ENCODE measurements at regions not wholly inside any gene's neighbourhood (a gene's known extent, or its start where the extent isn't known, plus 50 kb on each side); places are given as distances from the start of the nearest gene placed in this dataset.

DNA sequence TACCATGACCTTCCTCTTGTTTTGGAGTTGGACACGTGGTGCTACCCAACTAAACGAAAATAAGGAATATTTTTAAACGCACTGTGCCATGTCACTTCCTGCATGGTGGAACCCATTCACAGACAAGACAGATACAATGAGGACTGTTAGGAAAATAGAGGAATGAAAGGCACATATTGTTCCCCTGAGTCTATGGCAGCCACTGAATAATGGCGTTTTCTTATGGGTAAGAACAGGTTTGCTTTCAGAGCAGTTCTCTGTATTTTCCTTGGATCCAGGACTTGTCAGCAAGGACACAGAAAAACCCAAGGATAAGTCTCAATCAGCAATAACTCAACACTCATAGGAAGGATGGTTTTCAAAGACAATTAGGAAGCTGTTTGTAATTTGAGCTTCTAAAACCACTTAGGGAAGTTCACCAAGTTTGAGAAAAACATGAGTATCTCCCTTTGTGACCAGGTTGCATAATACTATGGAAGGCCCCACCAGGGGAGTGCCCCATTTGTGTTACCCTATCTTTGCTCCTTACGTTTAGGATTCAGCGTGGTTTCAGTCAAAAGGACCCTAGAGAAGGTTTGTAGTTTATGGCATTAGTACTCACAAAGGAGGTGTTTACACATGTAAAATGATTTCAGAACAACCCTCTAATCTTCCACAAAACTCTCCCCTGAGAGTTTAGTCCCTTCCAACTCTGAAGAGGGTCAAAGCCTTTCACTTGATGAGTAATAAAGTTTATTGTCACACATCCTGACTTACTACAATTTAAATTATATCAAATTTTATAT, 487.2 kb upstream of the ATP11B start:
- Histone ChIP-seq H3K9me3 (no peaks in the 10 kb centered on the region), H3K4me1 (replicated peaks) (no peaks in the 10 kb centered on the region), H3K27me3 (replicated peaks; ENCODE audit: insufficient read depth) (no peaks in the 10 kb centered on the region), H3K27ac (no peak overlapping the region), H3K36me3 (no peaks in the 10 kb centered on the region), H3K4me3 (no peak overlapping the region)
- 85% methylated on average over 6 of the region's 6 CpGs for WGBS
- intact Hi-C loops (cut with DNase I) = no loop called here
- TF ChIP-seq, protein P1, sequence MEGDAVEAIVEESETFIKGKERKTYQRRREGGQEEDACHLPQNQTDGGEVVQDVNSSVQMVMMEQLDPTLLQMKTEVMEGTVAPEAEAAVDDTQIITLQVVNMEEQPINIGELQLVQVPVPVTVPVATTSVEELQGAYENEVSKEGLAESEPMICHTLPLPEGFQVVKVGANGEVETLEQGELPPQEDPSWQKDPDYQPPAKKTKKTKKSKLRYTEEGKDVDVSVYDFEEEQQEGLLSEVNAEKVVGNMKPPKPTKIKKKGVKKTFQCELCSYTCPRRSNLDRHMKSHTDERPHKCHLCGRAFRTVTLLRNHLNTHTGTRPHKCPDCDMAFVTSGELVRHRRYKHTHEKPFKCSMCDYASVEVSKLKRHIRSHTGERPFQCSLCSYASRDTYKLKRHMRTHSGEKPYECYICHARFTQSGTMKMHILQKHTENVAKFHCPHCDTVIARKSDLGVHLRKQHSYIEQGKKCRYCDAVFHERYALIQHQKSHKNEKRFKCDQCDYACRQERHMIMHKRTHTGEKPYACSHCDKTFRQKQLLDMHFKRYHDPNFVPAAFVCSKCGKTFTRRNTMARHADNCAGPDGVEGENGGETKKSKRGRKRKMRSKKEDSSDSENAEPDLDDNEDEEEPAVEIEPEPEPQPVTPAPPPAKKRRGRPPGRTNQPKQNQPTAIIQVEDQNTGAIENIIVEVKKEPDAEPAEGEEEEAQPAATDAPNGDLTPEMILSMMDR (IDR thresholded peaks at IDR 0.05) = no peak
- TF ChIP-seq POLR2A (IDR thresholded peaks at IDR 0.05) (no peak), POLR2AphosphoS5 (IDR thresholded peaks at IDR 0.05) (no peak)
- DNase-seq (ENCODE audit: low spot score) = no peak

DNA sequence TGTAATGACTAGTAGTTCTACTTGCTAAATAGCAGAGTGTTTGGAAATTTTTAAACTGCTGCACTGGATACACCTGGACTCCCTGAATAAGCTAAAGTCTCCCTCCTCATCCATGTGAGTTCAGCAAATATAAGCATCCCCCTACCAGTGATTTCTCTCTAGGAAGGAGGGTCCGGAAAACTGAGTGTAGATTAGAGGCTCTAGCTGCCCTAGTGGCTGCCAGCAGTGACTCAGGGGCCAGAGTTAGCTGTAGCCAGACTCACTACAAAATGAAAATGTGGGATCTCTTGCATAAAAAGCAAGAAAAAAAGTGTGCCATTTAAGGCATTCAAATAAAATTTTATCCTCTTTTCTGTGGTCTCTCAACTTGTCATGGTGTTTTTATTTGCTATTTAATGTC, 485.0 kb upstream of the ATP11B start:
- no peak for DNase-seq (ENCODE audit: low spot score)
- H3K27me3 ChIP-seq (replicated peaks; ENCODE audit: insufficient read depth) = no peaks in the 10 kb centered on the region
- 73% methylated on average over 1 of the region's 1 CpG for WGBS
- H3K4me3 ChIP-seq = no peak overlapping the region
- no peaks in the 10 kb centered on the region for H3K36me3 ChIP-seq
- intact Hi-C loops (cut with DNase I) = no loop called here
- H3K9me3 ChIP-seq = no peaks in the 10 kb centered on the region
- no peak for TF ChIP-seq POLR2A (IDR thresholded peaks at IDR 0.05)
- TF ChIP-seq POLR2AphosphoS5 (IDR thresholded peaks at IDR 0.05) = no peak
- TF ChIP-seq, protein P1 (IDR thresholded peaks at IDR 0.05) = no peak
- no peaks in the 10 kb centered on the region for H3K4me1 ChIP-seq (replicated peaks)
- H3K27ac ChIP-seq = no peak overlapping the region

DNA sequence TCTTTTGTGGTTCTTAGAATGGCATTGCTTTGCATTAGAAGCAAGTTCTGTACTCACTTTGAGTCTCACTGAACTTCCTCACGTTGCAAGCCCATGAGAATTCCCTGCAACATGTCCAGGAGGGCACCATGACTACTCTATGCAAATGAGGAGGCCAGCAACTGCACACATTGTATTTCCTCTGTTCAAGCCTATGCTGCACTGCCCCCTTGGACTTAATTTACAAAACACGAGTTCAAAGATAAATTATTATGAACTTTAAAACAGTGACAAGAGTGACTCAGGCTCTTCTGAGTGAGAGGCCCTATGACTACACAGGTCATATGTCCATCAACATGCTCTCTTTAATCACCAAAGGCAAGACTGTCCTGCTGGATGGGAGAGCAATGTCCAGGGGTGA, 484.2 kb upstream of the ATP11B start:
- TF ChIP-seq POLR2AphosphoS5 (IDR thresholded peaks at IDR 0.05) = no peak
- TF ChIP-seq POLR2A (IDR thresholded peaks at IDR 0.05) = no peak
- TF ChIP-seq, protein P1 (IDR thresholded peaks at IDR 0.05) = no peak
- Histone ChIP-seq H3K36me3 (no peaks in the 10 kb centered on the region), H3K27ac (no peak overlapping the region), H3K9me3 (no peaks in the 10 kb centered on the region), H3K4me3 (no peak overlapping the region), H3K27me3 (replicated peaks; ENCODE audit: insufficient read depth) (no peaks in the 10 kb centered on the region), H3K4me1 (replicated peaks) (no peaks in the 10 kb centered on the region)
- intact Hi-C loops (cut with DNase I) = no loop called here
- DNase-seq (ENCODE audit: low spot score) = no peak
- WGBS = 46% methylated on average over 2 of the region's 2 CpGs

DNA sequence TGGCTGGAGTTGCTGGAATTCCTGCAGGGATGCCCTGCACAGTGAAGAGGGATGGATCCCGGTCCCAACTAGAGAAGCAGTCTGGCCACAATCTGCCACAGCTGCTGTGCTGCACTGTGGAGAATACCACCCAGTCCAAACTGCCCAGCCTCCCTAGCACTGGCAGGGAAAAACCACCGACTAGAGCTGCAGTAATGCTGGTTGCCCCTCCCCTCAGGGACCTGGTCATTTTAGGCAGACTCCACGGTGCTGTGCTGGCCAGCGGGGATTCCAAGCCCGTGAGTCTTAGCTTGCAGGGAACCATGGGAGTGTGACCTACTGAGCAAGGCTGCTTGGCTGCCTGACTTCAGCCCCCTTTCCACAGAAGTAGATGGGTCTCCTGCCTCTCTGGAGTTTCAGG, 478.0 kb upstream of the ATP11B start:
- Histone ChIP-seq H3K27me3 (replicated peaks; ENCODE audit: insufficient read depth) (no peaks in the 10 kb centered on the region), H3K4me1 (replicated peaks) (no peaks in the 10 kb centered on the region), H3K9me3 (no peaks in the 10 kb centered on the region), H3K36me3 (no peaks in the 10 kb centered on the region), H3K27ac (no peak overlapping the region), H3K4me3 (no peak overlapping the region)
- WGBS = 82% methylated on average over 5 of the region's 5 CpGs
- intact Hi-C loops (cut with DNase I) = no loop called here
- no peak for TF ChIP-seq POLR2A (IDR thresholded peaks at IDR 0.05)
- TF ChIP-seq POLR2AphosphoS5 (IDR thresholded peaks at IDR 0.05) = no peak
- TF ChIP-seq, protein P1 (IDR thresholded peaks at IDR 0.05) = no peak
- DNase-seq (ENCODE audit: low spot score) = no peak

DNA sequence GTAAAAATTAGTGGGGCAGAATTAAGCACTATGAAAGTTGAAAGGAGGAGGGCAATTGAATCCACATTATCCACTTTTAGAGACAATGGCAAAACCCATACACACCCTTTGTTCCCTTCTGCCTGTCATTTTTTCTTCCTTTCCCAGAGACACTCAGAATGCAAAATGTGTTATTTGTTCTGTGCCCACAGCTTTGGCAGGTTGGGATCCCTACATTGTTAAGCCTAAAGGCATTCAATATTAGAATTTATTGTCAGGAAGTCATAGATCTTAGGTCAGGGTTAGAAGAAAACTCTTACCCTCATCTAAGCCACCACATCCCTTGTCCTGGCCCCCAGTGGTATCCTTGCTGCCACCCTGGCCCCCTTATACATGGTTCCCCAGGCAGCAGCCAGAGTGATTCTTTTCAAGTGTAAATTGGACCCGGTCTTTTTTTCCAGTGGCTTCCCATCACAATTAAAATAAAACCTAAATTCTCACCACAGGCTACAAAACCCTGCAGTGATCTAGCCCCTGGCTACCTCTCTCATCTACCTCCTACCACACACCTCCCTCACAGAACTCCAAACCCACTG, 470.1 kb upstream of the ATP11B start:
- Histone ChIP-seq H3K27ac (no peak overlapping the region), H3K4me1 (replicated peaks) (no peaks in the 10 kb centered on the region), H3K27me3 (replicated peaks; ENCODE audit: insufficient read depth) (no peaks in the 10 kb centered on the region), H3K9me3 (no peaks in the 10 kb centered on the region), H3K4me3 (no peak overlapping the region), H3K36me3 (no peaks in the 10 kb centered on the region)
- TF ChIP-seq, protein P1 (IDR thresholded peaks at IDR 0.05) = no peak
- TF ChIP-seq POLR2A (IDR thresholded peaks at IDR 0.05) (no peak), POLR2AphosphoS5 (IDR thresholded peaks at IDR 0.05) (no peak)
- no peak for DNase-seq (ENCODE audit: low spot score)
- intact Hi-C loops (cut with DNase I) = no loop called here
- WGBS = 76% methylated on average over 1 of the region's 1 CpG

Data from prostate gland (tissue), 2 donors.